K562 (cell line): ENCODE measurements at regions not wholly inside any gene's neighbourhood (a gene's known extent, or its start where the extent isn't known, plus 50 kb on each side); places are given as distances from the start of the nearest gene placed in this dataset.

Source experiments
- CBX8 ChIP-seq: fragments of 200-600 bp; sonication (generic); IDR thresholded peaks from 2 replicates; pipeline ENCODE4 v1.6.1; 2012; ENCODE audit warnings: borderline replicate concordance, mixed run types, low read depth, mild to moderate bottlenecking, moderate library complexity, mixed read lengths, low read length, control low read depth, inconsistent platforms; ENCODE audit not compliant: poor library complexity, severe bottlenecking; ENCODE audit errors: extremely low read depth
- CHD7 ChIP-seq: fragments of 200-600 bp; sonication (generic); IDR thresholded peaks from one replicate; pipeline ENCODE4 v1.6.1; 2012; ENCODE audit warnings: mild to moderate bottlenecking, low read depth, low read length, inconsistent platforms
- CTBP1 ChIP-seq: fragments of 450-650 bp; IDR thresholded peaks from 2 replicates; pipeline ENCODE4 v1.6.1; 2016; ENCODE audit warnings: borderline replicate concordance
- EHMT2 ChIP-seq: fragments of 450-650 bp; IDR thresholded peaks from 2 replicates; pipeline ENCODE4 v1.6.1; 2018; ENCODE audit warnings: antibody characterized with exemption
- HDAC1 ChIP-seq, 2 experiments: fragments of 450-650 bp; IDR thresholded peaks; 2 replicates each; pipeline ENCODE4 v1.6.1; 2016 to 2017; ENCODE audit warnings: inconsistent platforms in 1 of 2, mild to moderate bottlenecking in 1 of 2, moderate library complexity in 1 of 2
- POLR3A ChIP-seq: IDR thresholded peaks from 2 replicates; pipeline ENCODE4 v1.6.1; 2011; ENCODE audit warnings: borderline replicate concordance, mild to moderate bottlenecking, moderate library complexity; ENCODE audit not compliant: insufficient read length, insufficient read depth; ENCODE audit errors: extremely low read depth
- RBBP5 ChIP-seq: fragments of 200-600 bp; sonication (generic); IDR thresholded peaks from 2 replicates; pipeline ENCODE4 v1.6.1; 2012; ENCODE audit warnings: borderline replicate concordance, mild to moderate bottlenecking, low read length, control low read depth, inconsistent platforms; ENCODE audit not compliant: insufficient read depth, poor library complexity, severe bottlenecking
- SMARCE1 ChIP-seq: fragments of 450-650 bp; IDR thresholded peaks from 2 replicates; pipeline ENCODE4 v1.7.1; 2016; ENCODE audit warnings: mild to moderate bottlenecking
- SRF ChIP-seq, 2 experiments: fragments of 250-450, 450-650 bp in 1 of 2; sonication (Bioruptor Pico) in 1 of 2; sonication (generic) in 1 of 2; formaldehyde crosslinking; IDR thresholded peaks; 2 replicates each; pipeline versions ENCODE4 v1.5.0 to v1.5.1; 2020 to 2022; ENCODE audit warnings: mild to moderate bottlenecking in 1 of 2, missing genetic modification reagents in 1 of 2
- ZNF586 ChIP-seq: fragments of 450-650 bp; formaldehyde crosslinking; conservative IDR thresholded peaks from 2 replicates; pipeline ENCODE4 v1.4.0; 2020; ENCODE audit warnings: mild to moderate bottlenecking, moderate library complexity

DNA sequence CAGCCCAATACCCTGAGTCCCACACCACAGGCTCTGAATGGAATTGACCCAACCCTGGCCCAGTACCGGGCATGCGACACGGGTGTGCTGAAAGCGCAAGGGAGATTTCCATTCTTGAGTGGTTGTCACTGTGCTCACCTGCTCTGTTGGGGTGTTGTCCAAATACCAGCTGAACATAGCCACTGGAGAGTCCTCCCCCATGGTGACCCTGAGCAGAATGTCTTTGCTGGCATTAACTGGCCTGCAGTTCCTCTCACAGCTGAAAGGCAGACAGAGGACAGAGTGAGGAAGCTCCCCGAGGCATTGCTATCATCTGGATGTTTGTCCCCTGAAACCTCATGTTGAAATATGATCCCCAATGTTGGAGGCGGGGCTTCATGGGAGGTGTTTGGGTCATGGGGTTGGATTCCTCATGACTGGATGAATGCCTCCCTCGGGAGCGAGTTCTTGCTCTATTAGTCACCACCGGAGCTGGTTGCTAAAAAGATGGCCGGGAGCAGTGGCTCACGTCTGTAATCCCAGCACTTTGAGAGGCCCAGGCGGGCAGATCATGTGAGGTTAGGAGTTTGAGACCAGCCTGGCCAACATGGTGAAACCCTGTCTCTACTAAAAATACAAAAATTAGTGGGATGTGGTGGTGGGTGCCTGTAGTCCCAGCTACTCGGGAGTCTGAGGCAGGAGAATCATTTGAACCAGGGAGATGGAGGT lies 57.3 kb upstream of the BCO1 start (continued):
- TF ChIP-seq SRF (CRISPR knock-in tag; IDR thresholded peaks at IDR 0.05) = peak in 1 of 2 experiments; percentile 68; a peak in 1 of 4 replicates
- no peak for TF ChIP-seq ZNF586 (CRISPR knock-in tag)
- peak; percentile 30; the same call in 1 of the 2 replicates for TF ChIP-seq EHMT2
- no peak for TF ChIP-seq RBBP5
- TF ChIP-seq CHD7 = no peak
- TF ChIP-seq SMARCE1 = peak; percentile 75; the same call in 1 of the 2 replicates
- TF ChIP-seq POLR3A = no peak
- no peak for TF ChIP-seq HDAC1 (IDR thresholded peaks at IDR 0.05)
- TF ChIP-seq CBX8 = no peak
- peak; percentile 84 for TF ChIP-seq CTBP1
